Central memory CD8-positive, alpha-beta T cell (primary cell): ENCODE measurements at regions not wholly inside any gene's neighbourhood (a gene's known extent, or its start where the extent isn't known, plus 50 kb on each side); places are given as distances from the start of the nearest gene placed in this dataset.
"Not testable (repeated sequence)": the region's sequence is repeated elsewhere in the genome, so short reads cannot be mapped to it uniquely, and the experiment has no call there.

Source experiments
- ATAC-seq: fragments of 150-1000 bp; cut with Tn5 transposase; replicated peaks from 2 replicates; pipeline ENCODE4 v1.10.0; 2022; ENCODE audit warnings: mild to moderate bottlenecking, moderate FRiP score, moderate number of reproducible peaks; ENCODE audit not compliant: poor library complexity, severe bottlenecking; ENCODE audit errors: extremely low read depth
- DNase-seq, 2 donors: peaks; one replicate each; pipeline ENCODE4 v3.0.0; 2021; ENCODE audit warnings: low spot score in 2 of 2
- H3K27ac Mint-ChIP-seq: one replicate; pipeline ENCODE4 v1.8.0; 2022; ENCODE audit warnings: low read depth, mild to moderate bottlenecking, moderate library complexity, mixed read lengths
- H3K27me3 Mint-ChIP-seq: one replicate; pipeline ENCODE4 v1.8.0; 2022; ENCODE audit warnings: mixed read lengths
- H3K36me3 Mint-ChIP-seq: one replicate; pipeline ENCODE4 v1.8.0; 2022; ENCODE audit warnings: mild to moderate bottlenecking, moderate library complexity, mixed read lengths; ENCODE audit not compliant: insufficient read depth
- H3K4me1 Mint-ChIP-seq: one replicate; pipeline ENCODE4 v1.8.0; 2022; ENCODE audit warnings: mixed read lengths
- H3K4me3 Mint-ChIP-seq: one replicate; pipeline ENCODE4 v1.8.0; 2022; ENCODE audit warnings: mild to moderate bottlenecking, moderate library complexity, mixed read lengths
- H3K9me3 Mint-ChIP-seq: one replicate; pipeline ENCODE4 v1.8.0; 2022; ENCODE audit warnings: mixed read lengths

GRCh38 chr10:129192344-129193128, 274.5 kb upstream of the MGMT start:
- H3K36me3 Mint-ChIP-seq, result peaks cover 1% of the 10 kb centered on the region
- DNase-seq (no peak), ATAC-seq (no peak)
- H3K9me3 Mint-ChIP-seq, result no peaks in the 10 kb centered on the region
- peaks cover 43% of the 10 kb centered on the region for H3K27me3 Mint-ChIP-seq
- no peak overlapping the region for H3K27ac Mint-ChIP-seq
- no peaks in the 10 kb centered on the region for H3K4me1 Mint-ChIP-seq
- no peak overlapping the region for H3K4me3 Mint-ChIP-seq

- Mint-ChIP-seq H3K4me1 (no peaks in the 10 kb centered on the region), H3K4me3 (no peak overlapping the region), H3K36me3 (peaks cover 1% of the 10 kb centered on the region), H3K9me3 (no peaks in the 10 kb centered on the region), H3K27me3 (peaks cover 42% of the 10 kb centered on the region), H3K27ac (no peak overlapping the region)
- ATAC-seq, result no peak
- DNase-seq, result no peak
These were observed 273.9 kb upstream of the MGMT start for GRCh38 chr10:129193148-129193547.

GRCh38 chr10:129194181-129194870, 272.7 kb upstream of the MGMT start:
- no peak overlapping the region for H3K27ac Mint-ChIP-seq
- H3K27me3 Mint-ChIP-seq, result peaks cover 39% of the 10 kb centered on the region
- no peak for ATAC-seq

GRCh38 chr10:129199826-129200225, 267.2 kb upstream of the MGMT start:
- Mint-ChIP-seq H3K27me3 (peaks cover 19% of the 10 kb centered on the region), H3K4me3 (no peak overlapping the region), H3K27ac (no peak overlapping the region), H3K9me3 (no peaks in the 10 kb centered on the region), H3K36me3 (peaks cover 1% of the 10 kb centered on the region), H3K4me1 (no peaks in the 10 kb centered on the region)
- ATAC-seq (no peak), DNase-seq (no peak)

More at GRCh38 chr10:129194181-129194870, 272.7 kb upstream of the MGMT start:
- peaks cover 1% of the 10 kb centered on the region for H3K36me3 Mint-ChIP-seq
- no peak for DNase-seq
- no peaks in the 10 kb centered on the region for H3K9me3 Mint-ChIP-seq
- no peaks in the 10 kb centered on the region for H3K4me1 Mint-ChIP-seq
- no peak overlapping the region for H3K4me3 Mint-ChIP-seq

- DNase-seq, result no peak
These were observed 263.2 kb upstream of the MGMT start for GRCh38 chr10:129203819-129204218.

GRCh38 chr10:129207297-129207696, 259.7 kb upstream of the MGMT start:
- Mint-ChIP-seq H3K4me3 (no peak overlapping the region), H3K27me3 (peaks cover 10% of the 10 kb centered on the region)
- no peak for DNase-seq

More at GRCh38 chr10:129203819-129204218, 263.2 kb upstream of the MGMT start:
- no peak for ATAC-seq
- H3K36me3 Mint-ChIP-seq, result no peaks in the 10 kb centered on the region
- peaks cover 9% of the 10 kb centered on the region for H3K27me3 Mint-ChIP-seq
- no peaks in the 10 kb centered on the region for H3K4me1 Mint-ChIP-seq
- H3K27ac Mint-ChIP-seq, result no peak overlapping the region
- no peak overlapping the region for H3K4me3 Mint-ChIP-seq
- no peaks in the 10 kb centered on the region for H3K9me3 Mint-ChIP-seq

GRCh38 chr10:129210876-129211275, 256.2 kb upstream of the MGMT start:
- Mint-ChIP-seq H3K27me3 (peaks cover 14% of the 10 kb centered on the region), H3K27ac (no peak overlapping the region), H3K9me3 (no peaks in the 10 kb centered on the region), H3K4me3 (no peak overlapping the region), H3K36me3 (no peaks in the 10 kb centered on the region), H3K4me1 (no peaks in the 10 kb centered on the region)
- no peak for DNase-seq
- ATAC-seq, result no peak

More at GRCh38 chr10:129207297-129207696, 259.7 kb upstream of the MGMT start:
- no peaks in the 10 kb centered on the region for H3K9me3 Mint-ChIP-seq
- H3K27ac Mint-ChIP-seq, result no peak overlapping the region
- no peaks in the 10 kb centered on the region for H3K4me1 Mint-ChIP-seq
- H3K36me3 Mint-ChIP-seq, result no peaks in the 10 kb centered on the region
- no peak for ATAC-seq

GRCh38 chr10:129213256-129213655, 253.8 kb upstream of the MGMT start:
- Mint-ChIP-seq H3K27me3 (peaks cover 14% of the 10 kb centered on the region), H3K4me1 (no peaks in the 10 kb centered on the region), H3K4me3 (no peak overlapping the region), H3K27ac (no peak overlapping the region), H3K9me3 (no peaks in the 10 kb centered on the region), H3K36me3 (no peaks in the 10 kb centered on the region)
- ATAC-seq (no peak), DNase-seq (no peak)

GRCh38 chr10:129213996-129214395, 253.0 kb upstream of the MGMT start:
- ATAC-seq, H3K36me3 Mint-ChIP-seq, H3K27ac Mint-ChIP-seq, DNase-seq, H3K4me1 Mint-ChIP-seq, H3K4me3 Mint-ChIP-seq, H3K9me3 Mint-ChIP-seq: not testable (repeated sequence)
- H3K27me3 Mint-ChIP-seq, result peaks cover 14% of the 10 kb centered on the region

GRCh38 chr10:129219364-129219763, 247.7 kb upstream of the MGMT start:
- Mint-ChIP-seq H3K36me3 (peaks cover 1% of the 10 kb centered on the region), H3K9me3 (no peaks in the 10 kb centered on the region)
- DNase-seq, result no peak

GRCh38 chr10:129222436-129222835, 244.6 kb upstream of the MGMT start:
- H3K36me3 Mint-ChIP-seq, result peaks cover 1% of the 10 kb centered on the region
- DNase-seq (no peak), ATAC-seq (no peak)
- no peak overlapping the region for H3K4me3 Mint-ChIP-seq
- no peaks in the 10 kb centered on the region for H3K9me3 Mint-ChIP-seq
- no peaks in the 10 kb centered on the region for H3K27me3 Mint-ChIP-seq
- no peak overlapping the region for H3K27ac Mint-ChIP-seq
- H3K4me1 Mint-ChIP-seq, result no peaks in the 10 kb centered on the region

More at GRCh38 chr10:129219364-129219763, 247.7 kb upstream of the MGMT start:
- no peak overlapping the region for H3K4me3 Mint-ChIP-seq
- no peaks in the 10 kb centered on the region for H3K4me1 Mint-ChIP-seq
- H3K27ac Mint-ChIP-seq, result no peak overlapping the region
- no peak for ATAC-seq
- no peaks in the 10 kb centered on the region for H3K27me3 Mint-ChIP-seq

- no peak overlapping the region for H3K27ac Mint-ChIP-seq
- ATAC-seq, result no peak
- DNase-seq, result no peak
- peaks cover 1% of the 10 kb centered on the region for H3K36me3 Mint-ChIP-seq
- no peak overlapping the region for H3K4me3 Mint-ChIP-seq
- H3K9me3 Mint-ChIP-seq, result no peaks in the 10 kb centered on the region
- peaks cover 1% of the 10 kb centered on the region for H3K27me3 Mint-ChIP-seq
- no peaks in the 10 kb centered on the region for H3K4me1 Mint-ChIP-seq
These were observed 243.7 kb upstream of the MGMT start for GRCh38 chr10:129223363-129223762.

GRCh38 chr10:129224065-129224464, 243.0 kb upstream of the MGMT start:
- H3K27me3 Mint-ChIP-seq, result peaks cover 8% of the 10 kb centered on the region
- no peak overlapping the region for H3K4me3 Mint-ChIP-seq
- H3K36me3 Mint-ChIP-seq, result peaks cover 1% of the 10 kb centered on the region
- ATAC-seq (no peak), DNase-seq (no peak)
- H3K27ac Mint-ChIP-seq, result no peak overlapping the region
- no peaks in the 10 kb centered on the region for H3K9me3 Mint-ChIP-seq
- no peaks in the 10 kb centered on the region for H3K4me1 Mint-ChIP-seq
